Heart right ventricle (tissue), 16 donors: ENCODE measurements at regions not wholly inside any gene's neighbourhood (a gene's known extent, or its start where the extent isn't known, plus 50 kb on each side); places are given as distances from the start of the nearest gene placed in this dataset.
A peak's percentile ranks its signal among the peaks of the same experiment; 100 is the strongest.

Experiments used
- ATAC-seq, 8 donors: fragments of 200-7000 bp; cut with Tn5 transposase; one replicate each; pipeline ENCODE4 v1.9.1; 2020; ENCODE audit warnings: mild to moderate bottlenecking in 8 of 8, moderate library complexity in 8 of 8, moderate number of reproducible peaks in 1 of 8
- DNase-seq, 2 donors: peaks; one replicate each; pipeline ENCODE4 v3.0.0-alpha.2; 2020
- H3K27ac ChIP-seq, 10 donors: fragments of 200-600 bp; sonication (generic) in 2 of 10; one replicate each; pipeline versions ENCODE4 v1.5.0 to v1.8.0; 2020 to 2022; ENCODE audit warnings: mild to moderate bottlenecking in 3 of 10
- H3K27me3 ChIP-seq, 7 donors: fragments of 200-600 bp; one replicate each; pipeline ENCODE4 v1.8.0; 2021 to 2022; ENCODE audit warnings: mild to moderate bottlenecking in 2 of 7
- H3K36me3 ChIP-seq, 9 donors: fragments of 200-600 bp; sonication (generic) in 1 of 9; one replicate each; pipeline versions ENCODE4 v1.5.0 to v1.8.0; 2020 to 2022; ENCODE audit warnings: mild to moderate bottlenecking in 2 of 9
- H3K4me1 ChIP-seq, 9 donors: fragments of 200-600 bp; sonication (generic) in 1 of 9; one replicate each; pipeline versions ENCODE4 v1.5.0 to v1.8.0; 2020 to 2022; ENCODE audit warnings: mild to moderate bottlenecking in 4 of 9
- H3K4me3 ChIP-seq, 10 donors: fragments of 200-600 bp; sonication (generic) in 2 of 10; one replicate each; pipeline versions ENCODE4 v1.5.0 to v1.8.0; 2020 to 2022; ENCODE audit warnings: mild to moderate bottlenecking in 7 of 10, moderate library complexity in 2 of 10
- H3K9me3 ChIP-seq, 11 donors: fragments of 200-600 bp in 10 of 11; sonication (generic) in 2 of 11; one replicate each; pipeline versions ENCODE4 v1.5.0 to v1.8.0; 2013 to 2022; ENCODE audit warnings: mild to moderate bottlenecking in 2 of 11, control low read depth in 1 of 11, moderate library complexity in 1 of 11
- WGBS, 2 donors: extraction: QIAGEN DNeasy Blood & Tissue Kit; methylation state at CpG; one replicate each; pipeline ENCODE4 v1.1.7; 2013; ENCODE audit warnings: inconsistent platforms in 1 of 2; 5-methylcytosine and 5-hydroxymethylcytosine counted together
- intact Hi-C, 10 donors: fragments of 100-400 bp; cut with DNase I; formaldehyde crosslinking; loops; one replicate each; pipeline versions ENCODE4 v1.11.1 to v1.14.2; 2022
- TF ChIP-seq, protein P1 (sequence below), 9 donors: fragments of 200-600 bp; sonication (generic) in 2 of 9; IDR thresholded peaks; one replicate each; pipeline versions ENCODE4 v1.5.0 to v1.8.0; 2021 to 2022; ENCODE audit warnings: antibody characterized with exemption in 9 of 9, mild to moderate bottlenecking in 5 of 9, moderate library complexity in 1 of 9
- donor health status: Arrhythmogenic right ventricular cardiomyopathy.
- donor health status: ischemic (EF 13 %, LVEDD 7.1; RV severe dilation, severe dysfunction).
- donor health status: healthy with polysubstance abuse.
- donor health status: DM: no; HTN: yes; CAD: no.
- donor health status: DM: no; HTN: no; CAD: no.
- donor health status: ischemic (EF 25% LVEDD 6.9; RV normal size, moderate dysfunction).
- donor health status: ischemic (EF 25% LVEDD 5.7; RV mildly dilated, moderate dysfunction).
- donor health status: healthy.
- donor health status: DM: yes; HTN: yes; CAD: no.
- donor health status: Ischemic cardiomyopathy.
- donor health status: ischemic (EF 35%, LVEDD 5.7; RV mildly dilated, moderate dysfunction).
- donor health status: nonischemic (EF 11% LVEDD 7.7; RV severe dilation, severe dysfunction).
- donor health status: DM: yes; HTN: yes; CAD: no.
- donor health status: PGD.
- donor health status: ischemic (EF 29% LVEDD 5.4; RV normal size, mild dysfunction).
- donor health status: nonischemic (EF 23%, LVEDD 6.1; RV moderate dilation, normal function).

DNA sequence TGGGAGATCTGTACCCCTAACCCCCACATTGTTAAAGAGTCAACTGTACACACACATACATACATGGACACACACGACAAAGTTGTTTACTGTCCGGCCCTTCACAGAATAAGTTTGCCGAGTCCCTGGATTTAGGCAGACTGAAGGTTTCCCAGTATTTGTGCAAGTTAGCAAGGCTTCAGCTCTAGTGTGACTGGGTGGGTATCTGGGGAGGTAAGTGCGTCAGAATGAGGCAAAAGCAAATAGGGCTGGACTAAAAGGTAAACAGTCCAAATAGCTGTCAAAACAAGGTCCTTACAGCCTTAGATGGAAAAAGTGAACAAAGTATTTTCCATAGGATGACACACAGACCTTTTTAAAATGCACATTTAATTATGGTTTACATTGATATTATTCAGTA, 228.4 kb upstream of the UFM1 start:
- DNase-seq (no peak), ATAC-seq (no peak)
- TF ChIP-seq, protein P1, sequence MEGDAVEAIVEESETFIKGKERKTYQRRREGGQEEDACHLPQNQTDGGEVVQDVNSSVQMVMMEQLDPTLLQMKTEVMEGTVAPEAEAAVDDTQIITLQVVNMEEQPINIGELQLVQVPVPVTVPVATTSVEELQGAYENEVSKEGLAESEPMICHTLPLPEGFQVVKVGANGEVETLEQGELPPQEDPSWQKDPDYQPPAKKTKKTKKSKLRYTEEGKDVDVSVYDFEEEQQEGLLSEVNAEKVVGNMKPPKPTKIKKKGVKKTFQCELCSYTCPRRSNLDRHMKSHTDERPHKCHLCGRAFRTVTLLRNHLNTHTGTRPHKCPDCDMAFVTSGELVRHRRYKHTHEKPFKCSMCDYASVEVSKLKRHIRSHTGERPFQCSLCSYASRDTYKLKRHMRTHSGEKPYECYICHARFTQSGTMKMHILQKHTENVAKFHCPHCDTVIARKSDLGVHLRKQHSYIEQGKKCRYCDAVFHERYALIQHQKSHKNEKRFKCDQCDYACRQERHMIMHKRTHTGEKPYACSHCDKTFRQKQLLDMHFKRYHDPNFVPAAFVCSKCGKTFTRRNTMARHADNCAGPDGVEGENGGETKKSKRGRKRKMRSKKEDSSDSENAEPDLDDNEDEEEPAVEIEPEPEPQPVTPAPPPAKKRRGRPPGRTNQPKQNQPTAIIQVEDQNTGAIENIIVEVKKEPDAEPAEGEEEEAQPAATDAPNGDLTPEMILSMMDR (IDR thresholded peaks at IDR 0.05), result no peak
- H3K36me3 ChIP-seq, result no peaks in the 10 kb centered on the region
- no peaks in the 10 kb centered on the region for H3K27me3 ChIP-seq
- intact Hi-C loops, result no loop called here
- H3K9me3 ChIP-seq, result peaks cover 0 to 14% (median 0%) of the 10 kb centered on the region in 11 donors
- H3K27ac ChIP-seq, result no peak overlapping the region
- no peak overlapping the region for H3K4me3 ChIP-seq
- 89 to 93% methylated on average over 4 of the region's 4 CpGs for WGBS, 2 donors
- H3K4me1 ChIP-seq, result no peaks in the 10 kb centered on the region

DNA sequence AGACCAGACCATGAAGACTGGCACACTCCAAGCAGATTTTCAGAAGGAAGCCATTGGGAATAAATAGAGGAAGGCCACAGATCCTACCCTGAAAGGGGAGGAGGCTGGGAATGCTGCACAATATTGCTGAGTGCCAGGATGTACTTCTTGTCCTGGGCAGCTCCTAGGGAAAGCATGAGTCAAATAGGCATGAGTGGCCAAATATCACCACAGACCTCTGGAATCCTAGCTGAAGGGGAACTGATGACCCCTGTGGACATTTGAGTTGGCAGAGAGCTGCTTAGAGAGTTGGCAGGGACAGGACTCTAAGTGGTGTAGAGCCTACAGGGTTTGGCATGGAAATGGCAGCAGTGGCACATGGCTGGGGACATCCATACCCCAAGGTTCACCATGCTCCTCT, 234.3 kb upstream of the TRPC4 start:
- TF ChIP-seq, protein P1 (IDR thresholded peaks at IDR 0.05), result no peak
- Histone ChIP-seq H3K9me3 (peaks cover 0 to 15% (median 0%) of the 10 kb centered on the region in 11 donors), H3K4me1 (no peaks in the 10 kb centered on the region), H3K36me3 (no peaks in the 10 kb centered on the region), H3K27ac (no peak overlapping the region), H3K4me3 (no peak overlapping the region), H3K27me3 (no peaks in the 10 kb centered on the region)
- no peak for DNase-seq
- peak in 1 of 8 donors; percentile 42 for ATAC-seq
- intact Hi-C loops, result no loop called here

DNA sequence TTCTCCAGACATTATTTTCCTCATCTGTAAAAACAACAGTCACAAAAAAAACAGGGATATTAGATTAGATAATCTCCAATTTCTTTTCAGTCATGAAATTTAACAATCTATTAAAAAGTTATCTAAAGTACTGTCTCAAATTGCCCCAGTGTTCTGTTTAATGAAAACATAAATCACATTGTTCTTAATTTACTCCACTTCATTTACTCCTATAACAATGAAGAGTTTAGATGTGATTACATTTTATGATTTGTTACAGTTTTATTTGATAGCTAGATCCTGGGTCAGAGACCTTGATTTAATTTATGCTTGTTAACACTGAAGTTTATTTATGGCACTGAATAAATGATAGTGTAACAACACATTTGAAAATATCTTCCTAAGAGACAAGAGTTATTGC, 230.2 kb upstream of the TRPC4 start:
- H3K9me3 ChIP-seq, result no peaks in the 10 kb centered on the region
- H3K4me3 ChIP-seq, result no peak overlapping the region
- H3K27me3 ChIP-seq, result no peaks in the 10 kb centered on the region
- no peaks in the 10 kb centered on the region for H3K36me3 ChIP-seq
- H3K27ac ChIP-seq, result no peak overlapping the region
- TF ChIP-seq, protein P1 (IDR thresholded peaks at IDR 0.05), result no peak
- no peak for ATAC-seq
- intact Hi-C loops, result no loop called here
- H3K4me1 ChIP-seq, result no peaks in the 10 kb centered on the region
- no peak for DNase-seq

DNA sequence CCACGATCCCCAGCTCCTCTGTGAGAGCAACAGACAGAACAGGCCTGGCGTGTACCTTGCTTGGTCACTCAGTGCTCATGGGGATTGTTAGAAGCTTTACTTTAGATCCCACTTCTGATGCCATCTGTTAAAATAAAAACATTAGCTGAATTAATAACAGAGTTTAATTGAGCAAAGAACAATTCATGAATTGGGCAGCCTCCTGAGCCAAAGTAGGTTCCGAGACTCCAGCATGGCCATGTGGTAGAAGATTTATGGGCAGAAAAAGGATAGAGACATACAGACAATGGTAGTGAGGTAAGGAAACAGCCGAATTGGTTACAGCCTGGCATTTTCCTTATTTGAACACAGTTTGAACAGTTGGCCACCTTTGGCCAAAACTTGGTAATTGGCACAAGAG, 223.9 kb upstream of the TRPC4 start:
- Histone ChIP-seq H3K27me3 (no peaks in the 10 kb centered on the region), H3K4me3 (no peak overlapping the region), H3K9me3 (peaks cover 0 to 5% (median 0%) of the 10 kb centered on the region in 11 donors), H3K4me1 (no peaks in the 10 kb centered on the region), H3K36me3 (no peaks in the 10 kb centered on the region), H3K27ac (no peak overlapping the region)
- 86 to 88% methylated on average over 4 of the region's 4 CpGs for WGBS, 2 donors
- TF ChIP-seq, protein P1 (IDR thresholded peaks at IDR 0.05), result no peak
- intact Hi-C loops, result no loop called here
- DNase-seq (no peak), ATAC-seq (no peak)

DNA sequence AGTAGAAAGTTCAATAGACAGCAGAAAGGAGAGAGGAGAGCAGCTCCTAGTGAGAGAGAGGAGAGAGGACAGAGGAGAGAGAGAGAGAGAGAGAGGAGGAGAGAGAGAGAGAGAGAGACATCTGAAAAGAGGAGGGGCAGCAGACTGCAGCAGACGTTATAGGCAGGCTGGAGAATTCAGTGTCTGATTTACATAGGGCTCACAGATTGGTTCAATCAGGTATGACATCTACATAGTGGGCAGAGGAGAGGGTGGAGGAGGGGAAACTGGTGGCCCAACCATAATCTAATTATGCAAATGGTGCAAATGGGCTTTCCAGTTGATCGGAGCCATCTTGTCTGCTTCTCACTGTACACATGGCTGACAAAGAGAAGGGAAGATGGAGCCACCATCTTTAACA, 221.3 kb upstream of the TRPC4 start:
- Histone ChIP-seq H3K4me3 (no peak overlapping the region), H3K27me3 (no peaks in the 10 kb centered on the region), H3K9me3 (peaks cover 0 to 19% (median 3%) of the 10 kb centered on the region in 11 donors), H3K36me3 (peaks cover 0 to 7% (median 0%) of the 10 kb centered on the region in 9 donors), H3K4me1 (no peaks in the 10 kb centered on the region), H3K27ac (no peak overlapping the region)
- ATAC-seq, result no peak
- DNase-seq, result no peak
- 38 to 42% methylated on average over 2 of the region's 2 CpGs for WGBS, 2 donors
- TF ChIP-seq, protein P1 (IDR thresholded peaks at IDR 0.05), result no peak
- intact Hi-C loops, result no loop called here
